DND-41 (cell line): ENCODE measurements at regions not wholly inside any gene's neighbourhood (a gene's known extent, or its start where the extent isn't known, plus 50 kb on each side); places are given as distances from the start of the nearest gene placed in this dataset.

Experiments used
- ATAC-seq: fragments of 200-7000 bp; cut with Tn5 transposase; 3 replicates; pipeline ENCODE4 v1.9.1; 2021; ENCODE audit warnings: low read depth; ENCODE audit not compliant: insufficient read depth
- DNase-seq: peaks from one replicate; pipeline ENCODE4 v3.0.0-alpha.2; 2020
- H2AFZ ChIP-seq: 2 replicates; pipeline ENCODE4 v1.6.0; 2012; ENCODE audit warnings: low read depth, low read length
- H3K27ac ChIP-seq: 2 replicates; pipeline ENCODE4 v1.5.1; 2012; ENCODE audit warnings: low read length, inconsistent platforms
- H3K27me3 ChIP-seq: fragments of 200-600 bp; sonication (generic); 2 replicates; pipeline ENCODE4 v1.6.0; 2012; ENCODE audit warnings: low read length, mild to moderate bottlenecking, inconsistent platforms; ENCODE audit not compliant: insufficient read depth, poor library complexity
- H3K36me3 ChIP-seq: 2 replicates; pipeline ENCODE4 v1.5.1; 2012; ENCODE audit warnings: low read length, inconsistent platforms; ENCODE audit not compliant: insufficient read depth
- H3K4me1 ChIP-seq: 2 replicates; pipeline ENCODE4 v1.5.1; 2012; ENCODE audit warnings: mild to moderate bottlenecking, low read length; ENCODE audit not compliant: insufficient read depth
- H3K4me2 ChIP-seq: 2 replicates; pipeline ENCODE4 v1.6.0; 2012; ENCODE audit warnings: mild to moderate bottlenecking, moderate library complexity, low read length, inconsistent platforms; ENCODE audit not compliant: insufficient read depth
- H3K4me3 ChIP-seq, 2 experiments: fragments of 200-600 bp in 1 of 2; shearing (Covaris generic) in 1 of 2; 2 replicates each; pipeline ENCODE4 v1.5.1; 2012 to 2016; ENCODE audit warnings: inconsistent platforms in 2 of 2, low read length in 2 of 2, mild to moderate bottlenecking in 2 of 2, low read depth in 1 of 2, moderate library complexity in 1 of 2
- H3K79me2 ChIP-seq: 2 replicates; pipeline ENCODE4 v1.6.0; 2012; ENCODE audit warnings: low read length, inconsistent platforms; ENCODE audit not compliant: insufficient read depth
- H3K9ac ChIP-seq: 2 replicates; pipeline ENCODE4 v1.6.0; 2012; ENCODE audit warnings: low read depth, mild to moderate bottlenecking, inconsistent platforms, low read length, moderate library complexity
- H3K9me3 ChIP-seq: 2 replicates; pipeline ENCODE4 v1.5.1; 2012; ENCODE audit warnings: low read length, moderate library complexity, mild to moderate bottlenecking, inconsistent platforms; ENCODE audit not compliant: insufficient read depth, severe bottlenecking
- H4K20me1 ChIP-seq: 2 replicates; pipeline ENCODE4 v1.6.0; 2012; ENCODE audit warnings: low read length; ENCODE audit not compliant: insufficient read depth
- EZH2 ChIP-seq: IDR thresholded peaks from 3 replicates; pipeline ENCODE4 v1.6.1; 2012; ENCODE audit warnings: borderline replicate concordance, low read depth, mild to moderate bottlenecking, moderate library complexity, low read length, inconsistent platforms; ENCODE audit not compliant: severe bottlenecking
- TF ChIP-seq, protein P1 (sequence below): IDR thresholded peaks from 2 replicates; pipeline ENCODE4 v1.5.1; 2012; ENCODE audit warnings: borderline replicate concordance, low read length, moderate library complexity, mild to moderate bottlenecking; ENCODE audit not compliant: poor library complexity, severe bottlenecking; ENCODE audit errors: extremely low read depth

- Histone ChIP-seq H3K4me2 (no peak overlapping the region), H4K20me1 (no peaks in the 10 kb centered on the region)
- TF ChIP-seq, protein P1, sequence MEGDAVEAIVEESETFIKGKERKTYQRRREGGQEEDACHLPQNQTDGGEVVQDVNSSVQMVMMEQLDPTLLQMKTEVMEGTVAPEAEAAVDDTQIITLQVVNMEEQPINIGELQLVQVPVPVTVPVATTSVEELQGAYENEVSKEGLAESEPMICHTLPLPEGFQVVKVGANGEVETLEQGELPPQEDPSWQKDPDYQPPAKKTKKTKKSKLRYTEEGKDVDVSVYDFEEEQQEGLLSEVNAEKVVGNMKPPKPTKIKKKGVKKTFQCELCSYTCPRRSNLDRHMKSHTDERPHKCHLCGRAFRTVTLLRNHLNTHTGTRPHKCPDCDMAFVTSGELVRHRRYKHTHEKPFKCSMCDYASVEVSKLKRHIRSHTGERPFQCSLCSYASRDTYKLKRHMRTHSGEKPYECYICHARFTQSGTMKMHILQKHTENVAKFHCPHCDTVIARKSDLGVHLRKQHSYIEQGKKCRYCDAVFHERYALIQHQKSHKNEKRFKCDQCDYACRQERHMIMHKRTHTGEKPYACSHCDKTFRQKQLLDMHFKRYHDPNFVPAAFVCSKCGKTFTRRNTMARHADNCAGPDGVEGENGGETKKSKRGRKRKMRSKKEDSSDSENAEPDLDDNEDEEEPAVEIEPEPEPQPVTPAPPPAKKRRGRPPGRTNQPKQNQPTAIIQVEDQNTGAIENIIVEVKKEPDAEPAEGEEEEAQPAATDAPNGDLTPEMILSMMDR, result no peak
- no peak for TF ChIP-seq EZH2
Observed at GRCh38 chr6:139885909-139886308, 511.5 kb upstream of the CITED2 start.

DNA sequence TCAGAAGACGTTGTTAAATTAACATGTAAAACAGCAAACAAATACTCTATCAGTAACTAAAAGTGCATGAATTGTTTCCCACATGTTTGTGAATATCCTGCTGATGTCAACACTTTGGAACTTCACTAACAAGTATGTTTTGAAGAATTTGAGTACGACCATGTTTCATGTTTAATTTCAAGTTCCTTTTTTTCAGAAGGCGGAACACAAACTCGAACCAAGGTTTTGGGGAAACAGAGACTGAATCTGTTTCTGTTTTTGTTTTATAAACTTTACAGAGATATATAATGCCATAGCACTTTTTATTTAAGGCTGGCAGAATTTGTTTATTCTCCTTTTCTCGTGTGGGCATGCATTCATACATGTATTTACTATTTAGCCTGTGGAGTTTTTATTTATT lies 509.3 kb upstream of the CITED2 start:
- Histone ChIP-seq H3K27ac (no peak overlapping the region), H3K79me2 (no peaks in the 10 kb centered on the region), H3K9ac (no peak overlapping the region), H3K36me3 (no peaks in the 10 kb centered on the region), H3K4me3 (no peak overlapping the region), H3K9me3 (no peaks in the 10 kb centered on the region), H2AFZ (no peak overlapping the region), H3K4me1 (no peaks in the 10 kb centered on the region), H4K20me1 (no peaks in the 10 kb centered on the region), H3K4me2 (no peak overlapping the region), H3K27me3 (no peaks in the 10 kb centered on the region)
- no peak for TF ChIP-seq EZH2
- TF ChIP-seq, protein P1, result no peak
- no peak for DNase-seq
- ATAC-seq, result no peak

More at GRCh38 chr6:139885909-139886308, 511.5 kb upstream of the CITED2 start:
- no peak overlapping the region for H3K27ac ChIP-seq
- no peak overlapping the region for H3K9ac ChIP-seq
- H3K79me2 ChIP-seq, result no peaks in the 10 kb centered on the region
- no peak overlapping the region for H2AFZ ChIP-seq
- no peak for DNase-seq
- no peak overlapping the region for H3K4me3 ChIP-seq
- H3K4me1 ChIP-seq, result no peaks in the 10 kb centered on the region
- no peaks in the 10 kb centered on the region for H3K9me3 ChIP-seq
- no peaks in the 10 kb centered on the region for H3K36me3 ChIP-seq
- no peaks in the 10 kb centered on the region for H3K27me3 ChIP-seq
- ATAC-seq, result no peak

GRCh38 chr6:139882977-139883728 lies 508.7 kb upstream of the CITED2 start:
- ATAC-seq (no peak), DNase-seq (no peak)
- Histone ChIP-seq H3K9ac (no peak overlapping the region), H3K27ac (no peak overlapping the region), H3K9me3 (no peaks in the 10 kb centered on the region), H3K4me2 (no peak overlapping the region), H3K27me3 (no peaks in the 10 kb centered on the region), H3K36me3 (no peaks in the 10 kb centered on the region), H3K4me3 (no peak overlapping the region), H3K4me1 (no peaks in the 10 kb centered on the region), H4K20me1 (no peaks in the 10 kb centered on the region), H2AFZ (no peak overlapping the region), H3K79me2 (no peaks in the 10 kb centered on the region)
- TF ChIP-seq, protein P1, result no peak
- no peak for TF ChIP-seq EZH2
